AG04450 (cell line): ENCODE measurements at regions not wholly inside any gene's neighbourhood (a gene's known extent, or its start where the extent isn't known, plus 50 kb on each side); places are given as distances from the start of the nearest gene placed in this dataset.

ENCODE experiments used
- CTCF ChIA-PET: fragments of 300-600, 350-600 bp; formaldehyde crosslinking; extraction: SDS; loops from one replicate; lab custom pipeline; 2022; ENCODE audit warnings: antibody characterized with exemption, inconsistent platforms; lab: Charles Lee
- POLR2A ChIA-PET: fragments of 350-600 bp; formaldehyde crosslinking; extraction: SDS; loops from one replicate; lab custom pipeline; 2021; ENCODE audit warnings: antibody characterized with exemption, inconsistent platforms; lab: Yijun Ruan, JAX
- DNase-seq: peaks from one replicate; pipeline ENCODE4 v3.0.0-alpha.2; 2011; ENCODE audit warnings: low read depth, low spot score
- H3K27ac ChIP-seq: one replicate; pipeline ENCODE4 v1.5.1; 2012; ENCODE audit warnings: low read depth, low read length, control low read depth
- H3K27me3 ChIP-seq: one replicate; pipeline ENCODE4 v1.6.0; 2012; ENCODE audit warnings: low read length; ENCODE audit not compliant: control insufficient read depth, insufficient read depth
- H3K4me3 ChIP-seq: 2 replicates; pipeline ENCODE4 v1.5.1; 2011; ENCODE audit warnings: mild to moderate bottlenecking, low read depth, low read length, control low read depth
- H3K9me3 ChIP-seq: 2 replicates; pipeline ENCODE4 v1.5.1; 2012; ENCODE audit warnings: low read length; ENCODE audit not compliant: control insufficient read depth, insufficient read depth
- TF ChIP-seq, protein P1 (sequence below): IDR thresholded peaks from 2 replicates; pipeline ENCODE4 v1.5.1; 2011; ENCODE audit warnings: low read depth, low read length, control low read depth, inconsistent platforms

DNA sequence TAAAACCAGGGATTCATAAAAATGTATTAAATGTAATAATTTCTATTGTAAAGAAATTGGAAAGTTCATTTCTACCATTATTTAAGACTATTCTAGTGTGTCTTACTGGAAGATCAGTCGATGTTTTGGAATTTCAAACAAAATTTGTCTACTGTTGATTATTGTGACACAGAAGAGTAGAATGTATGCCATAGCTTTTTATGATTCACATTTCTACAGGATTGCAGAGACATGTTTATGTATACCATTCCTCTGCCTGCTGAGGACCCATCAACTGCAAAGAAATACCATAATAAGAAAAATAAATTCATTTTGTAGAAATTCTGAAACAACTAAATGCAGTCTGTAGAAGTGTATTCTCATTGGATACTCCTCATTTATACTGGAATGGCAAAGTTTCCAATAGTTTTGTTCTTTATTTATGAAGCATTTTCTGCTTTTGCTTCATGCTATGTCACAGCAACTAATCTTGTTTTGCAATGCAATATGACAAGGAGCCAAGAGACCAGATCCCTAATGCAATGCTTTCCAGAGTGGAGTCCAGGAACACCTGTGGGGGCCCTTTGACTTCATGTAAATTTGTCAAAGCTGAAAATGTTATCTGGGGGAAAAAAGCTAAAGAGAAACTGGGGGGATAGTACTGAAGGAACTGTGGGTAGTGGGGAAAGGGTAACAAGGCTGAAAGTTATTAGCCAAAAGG is 172.9 kb upstream of the LRIG3 start:
- no peak overlapping the region for H3K27ac ChIP-seq
- no peaks in the 10 kb centered on the region; the same call in 1 of the 2 replicates for H3K9me3 ChIP-seq
- TF ChIP-seq, protein P1, sequence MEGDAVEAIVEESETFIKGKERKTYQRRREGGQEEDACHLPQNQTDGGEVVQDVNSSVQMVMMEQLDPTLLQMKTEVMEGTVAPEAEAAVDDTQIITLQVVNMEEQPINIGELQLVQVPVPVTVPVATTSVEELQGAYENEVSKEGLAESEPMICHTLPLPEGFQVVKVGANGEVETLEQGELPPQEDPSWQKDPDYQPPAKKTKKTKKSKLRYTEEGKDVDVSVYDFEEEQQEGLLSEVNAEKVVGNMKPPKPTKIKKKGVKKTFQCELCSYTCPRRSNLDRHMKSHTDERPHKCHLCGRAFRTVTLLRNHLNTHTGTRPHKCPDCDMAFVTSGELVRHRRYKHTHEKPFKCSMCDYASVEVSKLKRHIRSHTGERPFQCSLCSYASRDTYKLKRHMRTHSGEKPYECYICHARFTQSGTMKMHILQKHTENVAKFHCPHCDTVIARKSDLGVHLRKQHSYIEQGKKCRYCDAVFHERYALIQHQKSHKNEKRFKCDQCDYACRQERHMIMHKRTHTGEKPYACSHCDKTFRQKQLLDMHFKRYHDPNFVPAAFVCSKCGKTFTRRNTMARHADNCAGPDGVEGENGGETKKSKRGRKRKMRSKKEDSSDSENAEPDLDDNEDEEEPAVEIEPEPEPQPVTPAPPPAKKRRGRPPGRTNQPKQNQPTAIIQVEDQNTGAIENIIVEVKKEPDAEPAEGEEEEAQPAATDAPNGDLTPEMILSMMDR = no peak
- H3K4me3 ChIP-seq = no peak overlapping the region
- CTCF ChIA-PET = interaction anchor here (0.9 to 2.8 kb wide), 7 partner anchors 20 to 1111 kb away, joined by 3 to 10 read pairs (median 3); no protein-coding TSS in a partner anchor
- no peaks in the 10 kb centered on the region for H3K27me3 ChIP-seq
- POLR2A ChIA-PET = no interaction called here
- peak; percentile 36 for DNase-seq

DNA sequence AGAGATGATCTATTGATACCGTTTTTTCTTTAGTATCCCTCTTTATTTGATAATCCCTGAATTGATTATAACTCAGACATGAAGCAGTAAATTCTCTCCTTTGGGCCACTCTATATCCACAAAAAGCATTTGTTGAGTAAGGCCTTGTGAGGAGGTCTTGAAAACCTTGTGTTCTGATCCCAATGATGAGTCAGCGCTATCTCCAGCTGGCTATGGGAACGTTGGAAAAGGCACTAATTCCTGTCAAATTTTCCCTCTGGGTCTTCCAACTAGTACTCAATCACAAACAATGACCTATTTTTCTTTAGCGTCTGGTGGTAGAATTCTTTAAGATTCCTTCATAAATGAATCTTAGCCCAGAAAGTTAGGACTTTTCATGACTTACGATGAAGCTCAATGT is 168.4 kb upstream of the LRIG3 start:
- Histone ChIP-seq H3K9me3 (no peaks in the 10 kb centered on the region; the same call in 1 of the 2 replicates), H3K4me3 (no peak overlapping the region), H3K27me3 (no peaks in the 10 kb centered on the region), H3K27ac (no peak overlapping the region)
- DNase-seq = no peak
- CTCF ChIA-PET = interaction anchor here (1.0 to 8.1 kb wide), 3 partner anchors 62 to 742 kb away, joined by 3 to 69 read pairs (median 4); no protein-coding TSS in a partner anchor
- TF ChIP-seq, protein P1 = no peak
- POLR2A ChIA-PET = no interaction called here

DNA sequence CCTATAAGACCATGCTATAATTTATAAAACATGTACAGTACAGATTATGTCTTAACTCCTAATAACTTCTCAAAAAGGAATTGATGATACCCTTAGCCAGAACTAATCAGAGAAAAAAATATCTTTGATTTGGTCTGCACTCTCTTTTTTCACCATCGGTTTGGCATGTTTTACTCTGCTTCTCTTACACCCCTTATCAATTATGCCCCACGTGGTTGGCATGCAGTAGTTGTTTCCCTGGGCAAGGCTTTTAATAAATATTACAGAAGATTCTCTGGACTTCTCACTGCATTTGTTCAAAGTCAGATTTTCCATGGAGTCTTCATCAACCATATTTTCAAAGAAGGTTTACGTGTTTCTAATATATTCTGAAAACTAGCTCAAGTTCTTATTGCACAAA is 167.4 kb upstream of the LRIG3 start:
- Histone ChIP-seq H3K4me3 (no peak overlapping the region), H3K27me3 (no peaks in the 10 kb centered on the region), H3K27ac (no peak overlapping the region), H3K9me3 (no peaks in the 10 kb centered on the region; the same call in 1 of the 2 replicates)
- ChIA-PET CTCF (interaction anchor here (0.6 to 8.1 kb wide), 4 partner anchors 17 to 692 kb away, joined by 3 to 69 read pairs (median 4); no protein-coding TSS in a partner anchor), POLR2A (interaction anchor here (0.6 to 1.0 kb wide), 2 partner anchors 547 to 647 kb away, joined by 3 read pairs; no protein-coding TSS in a partner anchor)
- TF ChIP-seq, protein P1 = no peak
- DNase-seq = no peak

DNA sequence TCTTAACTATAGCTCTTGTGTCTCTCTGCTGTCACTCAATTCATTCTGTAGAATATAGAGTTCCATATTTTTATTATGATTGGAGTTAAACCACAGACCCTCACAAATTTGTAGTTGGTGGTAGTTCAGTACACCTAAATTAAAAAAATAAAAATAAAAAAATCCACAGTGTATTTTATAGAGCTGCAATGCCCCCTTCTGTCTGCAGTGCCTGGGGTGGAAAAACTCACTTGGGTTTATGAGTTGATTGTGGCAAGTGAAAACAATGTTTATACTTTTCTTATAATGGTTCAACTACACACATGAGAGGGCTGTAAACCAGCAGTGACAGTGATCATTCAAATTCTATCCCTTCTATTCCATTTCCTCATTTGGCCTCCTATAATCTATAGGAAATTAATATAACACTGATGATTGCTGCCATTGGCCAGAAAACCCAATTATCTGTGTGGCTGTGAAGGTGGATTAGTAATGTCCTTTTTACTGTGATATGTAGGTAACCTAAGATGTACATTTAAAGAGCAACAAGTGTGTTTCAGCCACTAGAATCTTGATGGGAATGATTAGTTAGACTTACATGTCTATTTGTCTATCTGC is 166.9 kb upstream of the LRIG3 start:
- TF ChIP-seq, protein P1 = peak; percentile 77
- DNase-seq = no peak
- no peaks in the 10 kb centered on the region for H3K27me3 ChIP-seq
- ChIA-PET CTCF (interaction anchor here (0.6 to 8.1 kb wide), 13 partner anchors 10 to 833 kb away, joined by 3 to 69 read pairs (median 4); no protein-coding TSS in a partner anchor), POLR2A (interaction anchor here (0.6 to 1.0 kb wide), 3 partner anchors 47 to 647 kb away, joined by 3 read pairs; no protein-coding TSS in a partner anchor)
- no peaks in the 10 kb centered on the region; the same call in 1 of the 2 replicates for H3K9me3 ChIP-seq
- no peak overlapping the region for H3K4me3 ChIP-seq
- H3K27ac ChIP-seq = no peak overlapping the region
